Hematopoietic multipotent progenitor cell treated with erythropoietin and hydrocortisone succinate and interleukin-3 and kit ligand, for 15 days (in vitro differentiated cells): ENCODE measurements at regions not wholly inside any gene's neighbourhood (a gene's known extent, or its start where the extent isn't known, plus 50 kb on each side); places are given as distances from the start of the nearest gene placed in this dataset.
"Not testable (repeated sequence)": the region's sequence is repeated elsewhere in the genome, so short reads cannot be mapped to it uniquely, and the experiment has no call there.

Experiments used
- DNase-seq: peaks from one replicate; pipeline ENCODE4 v3.0.0-alpha.2; 2015; ENCODE audit warnings: low spot score

- DNase-seq = no peak
Observed at GRCh38 chr6:149239573-149240209, 77.8 kb upstream of the TAB2 start.

- no peak for DNase-seq
Observed at GRCh38 chr6:149242883-149243282, 74.6 kb upstream of the TAB2 start.

- no peak for DNase-seq
Observed at GRCh38 chr6:149244105-149244504, 73.4 kb upstream of the TAB2 start.

- no peak for DNase-seq
Observed at GRCh38 chr6:149246691-149247384, 70.7 kb upstream of the TAB2 start.

- DNase-seq = no peak
Observed at GRCh38 chr6:149247385-149247763, 70.1 kb upstream of the TAB2 start.

GRCh38 chr6:149248263-149248662 lies 69.2 kb upstream of the TAB2 start:
- DNase-seq = not testable (repeated sequence)

- no peak for DNase-seq
Observed at GRCh38 chr6:149248693-149249369, 68.7 kb upstream of the TAB2 start.

GRCh38 chr6:149249370-149250357 lies 67.8 kb upstream of the TAB2 start:
- no peak for DNase-seq

- DNase-seq = no peak
Observed at GRCh38 chr6:149250951-149251350, 66.6 kb upstream of the TAB2 start.

- no peak for DNase-seq
Observed at GRCh38 chr6:149252622-149253021, 64.9 kb upstream of the TAB2 start.

- DNase-seq = no peak
Observed at GRCh38 chr6:149254253-149254652, 63.3 kb upstream of the TAB2 start.

- no peak for DNase-seq
Observed at GRCh38 chr6:149259753-149260152, 57.8 kb upstream of the TAB2 start.

- no peak for DNase-seq
Observed at GRCh38 chr6:149260214-149260874, 57.2 kb upstream of the TAB2 start.

GRCh38 chr6:149261364-149262040 lies 56.0 kb upstream of the TAB2 start:
- DNase-seq = no peak

- no peak for DNase-seq
Observed at GRCh38 chr6:149263321-149263720, 54.2 kb upstream of the TAB2 start.

GRCh38 chr6:149264629-149265028 lies 52.9 kb upstream of the TAB2 start:
- no peak for DNase-seq

- no peak for DNase-seq
Observed at GRCh38 chr6:149265945-149266344, 51.6 kb upstream of the TAB2 start.

GRCh38 chr6:149266659-149267058 lies 50.9 kb upstream of the TAB2 start:
- no peak for DNase-seq

- DNase-seq = no peak
Observed at GRCh38 chr6:149267072-149267471, 50.4 kb upstream of the TAB2 start.

GRCh38 chr6:149267513-149268043 lies 49.9 kb upstream of the TAB2 start:
- no peak for DNase-seq
